Heart right ventricle (tissue), 16 donors: ENCODE measurements at regions not wholly inside any gene's neighbourhood (a gene's known extent, or its start where the extent isn't known, plus 50 kb on each side); places are given as distances from the start of the nearest gene placed in this dataset.

Experiments
- ATAC-seq, 8 donors: fragments of 200-7000 bp; cut with Tn5 transposase; one replicate each; pipeline ENCODE4 v1.9.1; 2020; ENCODE audit warnings: mild to moderate bottlenecking in 8 of 8, moderate library complexity in 8 of 8, moderate number of reproducible peaks in 1 of 8
- DNase-seq, 2 donors: peaks; one replicate each; pipeline ENCODE4 v3.0.0-alpha.2; 2020
- H3K27ac ChIP-seq, 10 donors: fragments of 200-600 bp; sonication (generic) in 2 of 10; one replicate each; pipeline versions ENCODE4 v1.5.0 to v1.8.0; 2020 to 2022; ENCODE audit warnings: mild to moderate bottlenecking in 3 of 10
- H3K27me3 ChIP-seq, 7 donors: fragments of 200-600 bp; one replicate each; pipeline ENCODE4 v1.8.0; 2021 to 2022; ENCODE audit warnings: mild to moderate bottlenecking in 2 of 7
- H3K36me3 ChIP-seq, 9 donors: fragments of 200-600 bp; sonication (generic) in 1 of 9; one replicate each; pipeline versions ENCODE4 v1.5.0 to v1.8.0; 2020 to 2022; ENCODE audit warnings: mild to moderate bottlenecking in 2 of 9
- H3K4me1 ChIP-seq, 9 donors: fragments of 200-600 bp; sonication (generic) in 1 of 9; one replicate each; pipeline versions ENCODE4 v1.5.0 to v1.8.0; 2020 to 2022; ENCODE audit warnings: mild to moderate bottlenecking in 4 of 9
- H3K4me3 ChIP-seq, 10 donors: fragments of 200-600 bp; sonication (generic) in 2 of 10; one replicate each; pipeline versions ENCODE4 v1.5.0 to v1.8.0; 2020 to 2022; ENCODE audit warnings: mild to moderate bottlenecking in 7 of 10, moderate library complexity in 2 of 10
- H3K9me3 ChIP-seq, 11 donors: fragments of 200-600 bp in 10 of 11; sonication (generic) in 2 of 11; one replicate each; pipeline versions ENCODE4 v1.5.0 to v1.8.0; 2013 to 2022; ENCODE audit warnings: mild to moderate bottlenecking in 2 of 11, control low read depth in 1 of 11, moderate library complexity in 1 of 11
- CTCF ChIP-seq, 9 donors: fragments of 200-600 bp; sonication (generic) in 2 of 9; IDR thresholded peaks; one replicate each; pipeline versions ENCODE4 v1.5.0 to v1.8.0; 2021 to 2022; ENCODE audit warnings: antibody characterized with exemption in 9 of 9, mild to moderate bottlenecking in 5 of 9, moderate library complexity in 1 of 9
- WGBS, 2 donors: extraction: QIAGEN DNeasy Blood & Tissue Kit; methylation state at CpG; one replicate each; pipeline ENCODE4 v1.1.7; 2013; ENCODE audit warnings: inconsistent platforms in 1 of 2; 5-methylcytosine and 5-hydroxymethylcytosine counted together
- intact Hi-C, 10 donors: fragments of 100-400 bp; cut with DNase I; formaldehyde crosslinking; loops; one replicate each; pipeline versions ENCODE4 v1.11.1 to v1.14.2; 2022
- donor health status: Arrhythmogenic right ventricular cardiomyopathy.
- donor health status: ischemic (EF 13 %, LVEDD 7.1; RV severe dilation, severe dysfunction).
- donor health status: healthy with polysubstance abuse.
- donor health status: DM: no; HTN: yes; CAD: no.
- donor health status: DM: no; HTN: no; CAD: no.
- donor health status: ischemic (EF 25% LVEDD 6.9; RV normal size, moderate dysfunction).
- donor health status: ischemic (EF 25% LVEDD 5.7; RV mildly dilated, moderate dysfunction).
- donor health status: healthy.
- donor health status: DM: yes; HTN: yes; CAD: no.
- donor health status: Ischemic cardiomyopathy.
- donor health status: ischemic (EF 35%, LVEDD 5.7; RV mildly dilated, moderate dysfunction).
- donor health status: nonischemic (EF 11% LVEDD 7.7; RV severe dilation, severe dysfunction).
- donor health status: DM: yes; HTN: yes; CAD: no.
- donor health status: PGD.
- donor health status: ischemic (EF 29% LVEDD 5.4; RV normal size, mild dysfunction).
- donor health status: nonischemic (EF 23%, LVEDD 6.1; RV moderate dilation, normal function).

DNA sequence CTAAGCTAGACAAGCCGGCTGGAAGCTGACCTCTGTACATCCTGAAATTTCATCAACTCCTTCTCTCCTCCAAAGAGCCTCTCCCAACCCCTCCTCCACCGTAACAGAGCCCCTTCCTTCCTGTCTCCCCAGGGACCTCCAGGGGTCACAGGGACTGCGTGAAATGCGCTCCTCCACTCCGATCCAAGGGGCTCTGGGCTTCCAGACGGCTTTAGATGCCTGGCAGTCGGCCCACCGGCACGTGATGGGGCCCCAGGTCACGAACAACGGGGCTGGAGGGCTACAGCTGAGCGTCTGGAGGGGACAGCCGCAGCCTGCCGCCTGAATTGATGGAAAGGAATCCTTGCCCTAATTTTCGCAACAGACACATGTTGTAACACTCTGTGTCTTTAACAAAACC, 264.1 kb downstream of the MN1 start:
- no peak for TF ChIP-seq CTCF (IDR thresholded peaks at IDR 0.05)
- peak; percentile 19 to 62 for DNase-seq
- H3K27ac ChIP-seq: peak overlapping the region in 1 of 10 donors; percentile 26
- peak in 7 of 8 donors; percentile 16 to 55 (median 35) for ATAC-seq
- no peak overlapping the region for H3K4me3 ChIP-seq
- 20 to 25% methylated on average over 15 of the region's 15 CpGs for WGBS, 2 donors
- intact Hi-C loops: no loop called here
- H3K36me3 ChIP-seq: no peaks in the 10 kb centered on the region
- peaks cover 0 to 12% (median 5%) of the 10 kb centered on the region in 9 donors for H3K4me1 ChIP-seq
- H3K27me3 ChIP-seq: peaks cover 0 to 32% (median 17%) of the 10 kb centered on the region in 7 donors
- no peaks in the 10 kb centered on the region for H3K9me3 ChIP-seq

GRCh38 chr22:27538666-27539065, 262.9 kb downstream of the MN1 start:
- H3K4me1 ChIP-seq: peaks cover 0 to 12% (median 5%) of the 10 kb centered on the region in 9 donors
- TF ChIP-seq CTCF (IDR thresholded peaks at IDR 0.05): no peak
- H3K36me3 ChIP-seq: no peaks in the 10 kb centered on the region
- H3K4me3 ChIP-seq: no peak overlapping the region
- DNase-seq (no peak), ATAC-seq (no peak)
- intact Hi-C loops: no loop called here
- WGBS, 2 donors: 66 to 72% methylated on average over 13 of the region's 13 CpGs
- H3K9me3 ChIP-seq: no peaks in the 10 kb centered on the region
- no peak overlapping the region for H3K27ac ChIP-seq
- peaks cover 0 to 26% (median 16%) of the 10 kb centered on the region in 7 donors for H3K27me3 ChIP-seq

DNA sequence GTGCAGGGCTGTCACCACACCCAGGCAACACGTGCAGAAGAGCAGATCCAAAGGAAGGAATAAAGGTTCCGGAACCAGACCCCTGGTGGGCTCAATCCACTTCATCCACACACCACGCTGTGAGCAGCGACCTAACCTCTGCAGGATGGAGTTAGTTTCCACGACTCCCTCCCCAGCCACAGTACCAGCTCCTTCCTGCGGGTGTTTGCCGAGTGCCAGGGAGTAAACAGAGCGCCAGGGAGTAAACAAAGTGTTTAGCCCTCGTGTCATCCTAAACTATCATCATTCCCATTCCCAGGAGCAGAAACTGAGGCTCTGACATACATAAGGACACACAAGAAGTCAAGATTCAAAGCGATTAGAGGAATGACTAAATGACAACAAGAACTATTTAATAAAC, 261.3 kb downstream of the MN1 start:
- 77% methylated on average over 10 of the region's 10 CpGs for WGBS, 2 donors
- Histone ChIP-seq H3K27ac (no peak overlapping the region), H3K4me3 (no peak overlapping the region), H3K36me3 (no peaks in the 10 kb centered on the region), H3K27me3 (peaks cover 0 to 37% (median 19%) of the 10 kb centered on the region in 7 donors), H3K4me1 (peaks cover 0 to 12% (median 5%) of the 10 kb centered on the region in 9 donors), H3K9me3 (no peaks in the 10 kb centered on the region)
- no peak for ATAC-seq
- TF ChIP-seq CTCF (IDR thresholded peaks at IDR 0.05): no peak
- DNase-seq: no peak
- intact Hi-C loops: no loop called here

DNA sequence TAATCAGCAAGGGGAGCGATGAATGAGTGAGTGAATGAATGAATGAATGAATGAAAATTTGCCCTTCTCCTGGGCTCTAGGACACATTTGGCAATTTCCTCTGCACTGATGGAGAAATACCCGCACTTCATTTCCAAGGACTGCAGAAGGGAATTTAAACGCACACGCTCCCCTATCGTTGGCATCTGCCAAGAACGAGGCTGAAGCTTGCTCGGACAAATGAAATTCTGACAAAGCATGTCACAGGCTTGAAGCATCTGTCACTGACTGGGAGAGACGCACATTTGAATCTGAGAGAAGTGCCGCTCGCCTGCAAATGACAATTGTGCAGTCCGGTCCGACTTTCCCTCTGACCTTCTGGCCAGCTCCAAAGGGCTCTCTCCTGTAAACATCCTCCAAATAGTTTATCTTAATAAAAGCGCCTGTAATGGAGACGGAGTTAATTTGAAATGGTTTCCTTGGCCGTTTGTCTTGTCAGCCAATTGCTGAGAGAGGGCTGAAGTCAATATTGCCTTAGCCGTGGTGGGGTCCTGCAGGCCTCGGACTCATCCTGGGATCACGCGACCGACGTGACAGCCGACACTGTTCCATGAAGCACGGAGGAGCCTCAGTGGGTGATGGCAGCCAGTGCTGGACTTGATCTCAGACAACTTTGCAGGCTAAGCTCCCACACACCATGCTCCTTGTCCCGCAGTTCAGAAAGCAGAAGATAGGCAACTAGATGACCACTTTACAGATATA, 260.7 kb downstream of the MN1 start:
- H3K27me3 ChIP-seq: peaks cover 0 to 42% (median 19%) of the 10 kb centered on the region in 7 donors
- 85 to 87% methylated on average over 24 of the region's 24 CpGs for WGBS, 2 donors
- intact Hi-C loops: no loop called here
- H3K9me3 ChIP-seq: no peaks in the 10 kb centered on the region
- no peak overlapping the region for H3K27ac ChIP-seq
- DNase-seq (no peak), ATAC-seq (no peak)
- H3K4me1 ChIP-seq: peaks cover 0 to 12% (median 5%) of the 10 kb centered on the region in 9 donors
- TF ChIP-seq CTCF (IDR thresholded peaks at IDR 0.05): no peak
- H3K4me3 ChIP-seq: no peak overlapping the region
- no peaks in the 10 kb centered on the region for H3K36me3 ChIP-seq
